Activated T-cell treated with anti-CD3 and anti-CD28 coated beads, Interleukin-2, amount 50 U/mL, for 4 hours (primary cell): ENCODE measurements at regions not wholly inside any gene's neighbourhood (a gene's known extent, or its start where the extent isn't known, plus 50 kb on each side); places are given as distances from the start of the nearest gene placed in this dataset.
"Not testable (repeated sequence)": the region's sequence is repeated elsewhere in the genome, so short reads cannot be mapped to it uniquely, and the experiment has no call there.

Source experiments
- ATAC-seq, 2 donors: fragments of 200-7000 bp; cut with Tn5 transposase; one replicate each; pipeline ENCODE4 v1.10.0; 2021
- DNase-seq: peaks from one replicate; pipeline ENCODE4 v3.0.0-alpha.2; 2020
- H3K27me3 Mint-ChIP-seq: one replicate; pipeline ENCODE4 v1.8.0; 2021; ENCODE audit warnings: low read depth, mixed read lengths
- H3K36me3 Mint-ChIP-seq: one replicate; pipeline ENCODE4 v1.8.0; 2022; ENCODE audit warnings: mixed read lengths; ENCODE audit not compliant: insufficient read depth
- H3K4me1 Mint-ChIP-seq: one replicate; pipeline ENCODE4 v1.8.0; 2021; ENCODE audit warnings: low read depth, mixed read lengths
- H3K4me3 Mint-ChIP-seq: one replicate; pipeline ENCODE4 v1.8.0; 2021; ENCODE audit warnings: mild to moderate bottlenecking, moderate library complexity, mixed read lengths
- H3K9me3 Mint-ChIP-seq: one replicate; pipeline ENCODE4 v1.8.0; 2021; ENCODE audit warnings: mixed read lengths

- H3K4me1 Mint-ChIP-seq: no peaks in the 10 kb centered on the region
- no peaks in the 10 kb centered on the region for H3K36me3 Mint-ChIP-seq
- H3K27me3 Mint-ChIP-seq: no peaks in the 10 kb centered on the region
- no peak overlapping the region for H3K4me3 Mint-ChIP-seq
- no peak for ATAC-seq
- no peak for DNase-seq
- peaks cover 2% of the 10 kb centered on the region for H3K9me3 Mint-ChIP-seq
Observed at GRCh38 chr20:40016392-40016791, 672.6 kb downstream of the MAFB start.

GRCh38 chr20:40012026-40012425, 677.0 kb downstream of the MAFB start:
- not testable (repeated sequence) for H3K27me3 Mint-ChIP-seq, ATAC-seq, H3K36me3 Mint-ChIP-seq, DNase-seq, H3K4me1 Mint-ChIP-seq, H3K9me3 Mint-ChIP-seq, H3K4me3 Mint-ChIP-seq

GRCh38 chr20:40010483-40010882, 678.6 kb downstream of the MAFB start:
- H3K36me3 Mint-ChIP-seq: no peaks in the 10 kb centered on the region
- no peak for ATAC-seq
- H3K27me3 Mint-ChIP-seq: no peaks in the 10 kb centered on the region
- H3K9me3 Mint-ChIP-seq: peaks cover 3% of the 10 kb centered on the region
- no peak overlapping the region for H3K4me3 Mint-ChIP-seq
- no peaks in the 10 kb centered on the region for H3K4me1 Mint-ChIP-seq
- DNase-seq: no peak

- Mint-ChIP-seq H3K4me3 (no peak overlapping the region), H3K36me3 (no peaks in the 10 kb centered on the region), H3K9me3 (peaks cover 3% of the 10 kb centered on the region), H3K4me1 (no peaks in the 10 kb centered on the region), H3K27me3 (no peaks in the 10 kb centered on the region)
- ATAC-seq: no peak
- DNase-seq: no peak
Observed at GRCh38 chr20:40009542-40009941, 679.5 kb downstream of the MAFB start.

- no peaks in the 10 kb centered on the region for H3K36me3 Mint-ChIP-seq
- no peaks in the 10 kb centered on the region for H3K4me1 Mint-ChIP-seq
- peaks cover 3% of the 10 kb centered on the region for H3K9me3 Mint-ChIP-seq
- DNase-seq (no peak), ATAC-seq (no peak)
- no peaks in the 10 kb centered on the region for H3K27me3 Mint-ChIP-seq
- no peak overlapping the region for H3K4me3 Mint-ChIP-seq
Observed at GRCh38 chr20:40008177-40008576, 680.9 kb downstream of the MAFB start.

- H3K9me3 Mint-ChIP-seq: peaks cover under 1% of the 10 kb centered on the region
- DNase-seq (no peak), ATAC-seq (no peak)
- H3K36me3 Mint-ChIP-seq: no peaks in the 10 kb centered on the region
- no peaks in the 10 kb centered on the region for H3K27me3 Mint-ChIP-seq
- H3K4me1 Mint-ChIP-seq: no peaks in the 10 kb centered on the region
- H3K4me3 Mint-ChIP-seq: no peak overlapping the region
Observed at GRCh38 chr20:40006168-40006860, 682.7 kb downstream of the MAFB start.

- H3K36me3 Mint-ChIP-seq, DNase-seq, H3K9me3 Mint-ChIP-seq, H3K4me1 Mint-ChIP-seq, ATAC-seq, H3K27me3 Mint-ChIP-seq, H3K4me3 Mint-ChIP-seq: not testable (repeated sequence)
Observed at GRCh38 chr20:40004092-40004491, 684.9 kb downstream of the MAFB start.

- H3K9me3 Mint-ChIP-seq: peaks cover 8% of the 10 kb centered on the region
- peaks cover 3% of the 10 kb centered on the region for H3K27me3 Mint-ChIP-seq
- H3K4me3 Mint-ChIP-seq: no peak overlapping the region
Observed at GRCh38 chr20:39993742-39994141, 695.3 kb downstream of the MAFB start.

GRCh38 chr20:39990692-39991091, 698.3 kb downstream of the MAFB start:
- Mint-ChIP-seq H3K36me3 (no peaks in the 10 kb centered on the region), H3K9me3 (peaks cover 5% of the 10 kb centered on the region), H3K4me3 (no peak overlapping the region), H3K27me3 (no peaks in the 10 kb centered on the region), H3K4me1 (no peaks in the 10 kb centered on the region)
- no peak for DNase-seq
- no peak for ATAC-seq

More at GRCh38 chr20:39993742-39994141, 695.3 kb downstream of the MAFB start:
- no peak for DNase-seq
- Mint-ChIP-seq H3K4me1 (no peaks in the 10 kb centered on the region), H3K36me3 (no peaks in the 10 kb centered on the region)
- no peak for ATAC-seq

GRCh38 chr20:39988991-39989390, 700.0 kb downstream of the MAFB start:
- H3K36me3 Mint-ChIP-seq: no peaks in the 10 kb centered on the region
- no peak overlapping the region for H3K4me3 Mint-ChIP-seq
- H3K9me3 Mint-ChIP-seq: peaks cover 5% of the 10 kb centered on the region
- DNase-seq (no peak), ATAC-seq (no peak)
- no peaks in the 10 kb centered on the region for H3K27me3 Mint-ChIP-seq
- H3K4me1 Mint-ChIP-seq: no peaks in the 10 kb centered on the region

- Mint-ChIP-seq H3K9me3 (peaks cover 5% of the 10 kb centered on the region), H3K27me3 (no peaks in the 10 kb centered on the region), H3K4me3 (no peak overlapping the region), H3K4me1 (no peaks in the 10 kb centered on the region), H3K36me3 (no peaks in the 10 kb centered on the region)
- no peak for DNase-seq
- no peak for ATAC-seq
Observed at GRCh38 chr20:39986173-39986904, 702.7 kb downstream of the MAFB start.

- no peaks in the 10 kb centered on the region for H3K4me1 Mint-ChIP-seq
- H3K27me3 Mint-ChIP-seq: no peaks in the 10 kb centered on the region
- no peak overlapping the region for H3K4me3 Mint-ChIP-seq
- ATAC-seq: no peak
- H3K9me3 Mint-ChIP-seq: no peaks in the 10 kb centered on the region
- no peak for DNase-seq
- no peaks in the 10 kb centered on the region for H3K36me3 Mint-ChIP-seq
Observed at GRCh38 chr20:39985271-39985827, 703.7 kb downstream of the MAFB start.

- DNase-seq (no peak), ATAC-seq (no peak)
- no peak overlapping the region for H3K4me3 Mint-ChIP-seq
- no peaks in the 10 kb centered on the region for H3K36me3 Mint-ChIP-seq
- no peaks in the 10 kb centered on the region for H3K4me1 Mint-ChIP-seq
- no peaks in the 10 kb centered on the region for H3K9me3 Mint-ChIP-seq
- no peaks in the 10 kb centered on the region for H3K27me3 Mint-ChIP-seq
Observed at GRCh38 chr20:39983655-39984054, 705.4 kb downstream of the MAFB start.

GRCh38 chr20:39983183-39983582, 705.9 kb downstream of the MAFB start:
- H3K4me3 Mint-ChIP-seq: no peak overlapping the region
- DNase-seq: no peak
- H3K9me3 Mint-ChIP-seq: no peaks in the 10 kb centered on the region
- no peak for ATAC-seq
- H3K27me3 Mint-ChIP-seq: no peaks in the 10 kb centered on the region
- H3K36me3 Mint-ChIP-seq: no peaks in the 10 kb centered on the region
- no peaks in the 10 kb centered on the region for H3K4me1 Mint-ChIP-seq

- Mint-ChIP-seq H3K9me3 (peaks cover 9% of the 10 kb centered on the region), H3K27me3 (peaks cover 3% of the 10 kb centered on the region), H3K36me3 (no peaks in the 10 kb centered on the region), H3K4me3 (no peak overlapping the region), H3K4me1 (no peaks in the 10 kb centered on the region)
- no peak for ATAC-seq
- DNase-seq: no peak
Observed at GRCh38 chr20:39974966-39975501, 714.0 kb downstream of the MAFB start.
